HG03135 (cell line): ENCODE measurements at regions not wholly inside any gene's neighbourhood (a gene's known extent, or its start where the extent isn't known, plus 50 kb on each side); places are given as distances from the start of the nearest gene placed in this dataset.

ENCODE experiments used
- ATAC-seq: cut with Tn5 transposase; IDR thresholded peaks from one replicate; pipeline ENCODE4 v1.9.1; 2021; ENCODE audit warnings: mild to moderate bottlenecking, moderate library complexity; ENCODE audit not compliant: unreplicated experiment

DNA sequence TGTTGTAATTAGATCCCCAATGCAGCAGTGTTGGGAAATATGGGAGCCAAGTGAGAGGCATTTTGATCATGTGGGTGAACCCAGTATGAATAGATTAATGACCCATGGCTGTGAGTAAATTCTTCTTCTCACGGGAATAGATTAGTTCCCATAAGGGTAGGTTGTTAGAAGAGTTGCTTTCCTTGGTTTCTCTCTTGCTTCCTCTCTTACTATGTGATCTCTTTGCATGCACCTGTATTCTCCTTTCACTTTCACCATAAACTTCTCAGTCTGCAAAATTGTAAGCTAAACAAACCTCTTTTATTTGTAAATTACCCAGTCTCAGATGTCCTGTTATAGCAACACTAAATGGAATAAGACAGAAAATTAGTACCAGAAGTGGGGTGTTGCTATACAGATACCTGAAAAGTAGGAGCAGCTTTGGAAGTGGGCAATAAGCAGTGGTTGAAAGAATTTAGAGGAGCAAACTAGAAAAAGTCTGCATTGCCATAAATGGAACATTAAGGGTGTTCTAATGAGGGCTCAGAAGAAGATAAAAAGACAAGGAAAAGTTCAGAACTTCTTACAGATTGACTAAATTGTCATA is 1090.0 kb upstream of the ARRDC3 start:
- ATAC-seq = no peak

DNA sequence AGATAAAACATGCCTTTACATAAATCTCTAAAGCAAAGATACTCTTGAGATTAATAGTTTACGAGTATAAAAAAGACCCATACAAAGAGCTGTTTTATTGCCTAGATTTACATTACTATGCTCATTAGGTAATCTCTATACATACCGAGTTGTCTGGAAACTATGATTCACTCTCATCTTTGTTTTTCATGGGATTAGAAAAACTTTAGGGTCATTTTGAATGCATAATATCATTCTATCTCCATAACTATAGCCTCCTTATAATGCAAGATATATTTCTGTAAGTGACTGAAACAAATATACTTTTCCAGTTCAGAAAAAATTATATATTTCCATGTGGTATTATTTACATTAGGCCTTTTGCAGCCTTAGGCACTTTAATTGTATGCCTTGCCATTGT is 1088.7 kb upstream of the ARRDC3 start:
- no peak for ATAC-seq

DNA sequence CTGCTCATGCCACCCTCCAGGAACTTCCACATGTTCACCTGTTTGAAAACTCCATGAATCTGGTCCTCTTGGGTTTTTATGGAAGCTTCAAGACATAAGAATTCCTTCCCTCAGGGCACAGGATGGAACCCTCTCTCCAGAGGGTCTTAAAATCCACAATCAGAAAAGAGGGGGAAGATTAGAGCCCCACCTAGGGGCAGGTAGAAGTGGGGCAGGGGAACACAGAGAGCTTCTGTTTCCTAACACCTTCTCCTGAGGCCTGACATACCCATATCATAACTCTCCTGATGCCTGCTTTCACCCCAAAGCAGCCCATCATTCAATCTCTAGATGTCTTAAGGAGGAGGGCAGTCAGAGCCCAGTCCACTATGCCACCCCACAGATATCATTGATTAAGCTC is 1087.7 kb upstream of the ARRDC3 start:
- ATAC-seq = no peak

DNA sequence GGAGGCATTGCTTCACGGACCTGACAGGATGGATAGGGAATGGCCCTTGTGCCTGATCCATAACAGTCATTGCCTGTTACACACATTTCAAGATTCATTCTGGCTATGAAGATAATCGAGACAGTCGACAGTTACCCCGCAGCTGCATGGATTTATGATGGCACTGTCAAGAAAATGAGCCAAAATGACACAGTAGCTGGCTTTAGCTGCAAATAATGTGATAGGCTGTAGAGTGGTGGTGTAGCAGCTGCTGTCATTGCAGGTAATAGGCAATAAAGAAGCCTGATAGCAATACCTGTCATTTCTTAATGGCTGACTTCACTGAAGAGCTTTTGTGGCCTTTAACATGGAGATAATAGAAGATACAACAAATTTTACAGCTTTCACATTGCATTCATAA is 1085.2 kb upstream of the ARRDC3 start:
- ATAC-seq = no peak

DNA sequence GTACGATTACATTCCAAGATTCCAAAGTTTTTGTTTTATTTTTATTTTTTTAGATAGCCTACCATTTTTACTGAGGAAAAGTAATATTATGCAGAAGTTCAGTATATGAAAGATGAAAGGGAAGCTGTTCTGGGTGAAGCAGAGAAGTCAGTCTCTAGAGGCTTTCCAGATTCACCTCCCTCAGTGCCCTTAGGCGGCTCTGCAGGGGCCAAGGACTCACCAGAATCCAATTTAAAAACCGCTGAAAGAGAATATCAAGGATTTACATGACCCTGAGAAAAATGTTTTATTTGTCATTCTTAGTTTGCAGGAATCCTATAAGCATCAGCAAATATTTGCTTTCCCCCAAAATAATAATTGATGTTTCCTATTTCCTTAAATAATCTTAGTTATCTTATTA is 1084.6 kb upstream of the ARRDC3 start:
- ATAC-seq = no peak

DNA sequence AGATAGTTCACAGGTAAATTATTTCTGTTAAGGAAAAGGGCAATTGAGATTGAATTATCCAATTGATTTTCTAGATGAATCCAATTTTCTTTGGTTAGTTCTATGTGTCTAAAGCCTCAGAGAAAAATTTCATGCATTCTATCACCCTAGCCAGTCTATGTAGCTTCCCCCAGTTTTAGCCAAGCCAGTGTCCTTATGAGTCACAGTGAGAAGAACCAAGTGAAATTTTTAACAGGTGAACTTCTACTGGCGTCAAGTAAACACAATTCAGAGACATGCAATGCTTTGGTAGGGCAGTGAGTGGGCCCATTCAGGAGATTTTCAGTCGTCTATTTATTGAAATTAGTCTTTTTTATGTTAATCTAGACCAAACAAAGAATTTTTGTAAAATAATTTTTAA is 1077.4 kb upstream of the ARRDC3 start:
- ATAC-seq = no peak

DNA sequence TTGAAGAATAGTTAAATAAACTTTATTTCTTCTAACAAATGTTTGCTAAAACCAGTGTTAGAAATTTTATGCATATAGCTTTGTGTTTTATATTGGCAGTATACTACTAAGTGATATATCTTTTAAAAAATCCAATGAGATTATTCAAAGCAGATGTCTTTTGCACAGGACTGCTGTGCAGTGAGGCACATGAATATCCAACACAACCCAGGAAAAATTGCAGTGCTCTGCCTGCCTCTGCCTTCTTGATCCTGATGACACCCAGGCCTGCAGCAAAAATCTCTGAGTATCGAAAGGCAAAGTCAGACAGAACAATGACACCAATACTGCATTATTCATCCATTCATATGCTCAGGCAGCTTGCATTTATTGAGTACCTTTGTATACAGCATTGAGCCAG is 1076.5 kb upstream of the ARRDC3 start:
- no peak for ATAC-seq

DNA sequence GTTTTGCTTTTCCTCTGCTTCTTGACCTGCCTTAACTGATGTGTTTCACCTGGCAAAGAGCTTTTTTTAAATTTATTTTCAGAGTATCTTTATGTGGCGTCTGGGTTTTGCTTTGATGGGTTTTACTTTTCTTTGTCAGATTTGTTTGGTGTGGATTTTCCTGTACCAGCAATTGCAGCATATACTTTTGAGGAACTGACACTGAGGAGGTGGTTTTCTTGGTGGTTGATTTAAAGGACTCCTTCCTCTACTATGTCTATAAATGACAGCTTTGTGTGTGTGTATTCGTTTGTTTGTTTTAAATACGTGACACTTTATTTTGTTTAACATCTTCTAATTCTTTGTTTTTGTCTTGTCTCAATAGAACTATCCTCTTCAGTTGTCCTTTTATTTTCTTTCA is 1071.9 kb upstream of the ARRDC3 start:
- ATAC-seq = peak; percentile 99

DNA sequence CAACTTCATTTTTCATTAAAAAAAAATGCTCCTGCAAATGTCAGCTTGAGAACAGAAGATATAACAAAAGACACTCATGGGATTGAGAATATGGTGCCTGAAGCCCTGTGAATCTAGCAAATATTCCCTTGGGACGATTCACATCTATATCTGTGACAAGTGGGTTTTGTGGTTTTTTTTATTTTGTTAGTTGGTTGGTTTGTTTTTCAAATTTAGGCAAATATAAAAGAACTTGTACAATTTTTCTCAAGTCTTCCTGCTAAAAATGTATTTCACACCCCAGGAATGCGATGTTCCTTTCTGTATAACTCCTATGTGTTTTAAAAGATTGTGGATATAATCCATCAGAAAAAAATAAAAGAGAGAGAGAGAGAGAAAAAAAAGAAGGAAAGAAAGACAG is 1061.8 kb upstream of the ARRDC3 start:
- no peak for ATAC-seq

DNA sequence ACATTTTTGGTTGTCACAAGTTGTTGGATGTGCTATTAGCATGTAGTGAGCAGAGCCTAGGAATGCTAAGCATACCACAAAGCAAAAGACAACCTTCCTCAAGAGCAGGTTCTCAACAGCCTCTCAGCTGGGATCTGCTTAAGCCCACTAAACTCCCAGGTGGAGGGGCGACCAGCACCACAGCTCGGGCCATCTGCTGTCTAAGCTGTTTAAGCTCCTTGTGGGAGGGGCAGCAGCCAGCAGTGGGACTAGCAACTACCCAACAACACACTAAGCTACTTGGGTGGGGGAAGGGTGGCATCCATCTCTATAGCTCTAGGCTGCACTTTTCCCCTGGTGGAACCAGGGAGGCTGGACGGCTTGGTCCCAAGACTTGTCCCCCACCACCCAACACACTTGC is 1052.7 kb upstream of the ARRDC3 start:
- no peak for ATAC-seq

DNA sequence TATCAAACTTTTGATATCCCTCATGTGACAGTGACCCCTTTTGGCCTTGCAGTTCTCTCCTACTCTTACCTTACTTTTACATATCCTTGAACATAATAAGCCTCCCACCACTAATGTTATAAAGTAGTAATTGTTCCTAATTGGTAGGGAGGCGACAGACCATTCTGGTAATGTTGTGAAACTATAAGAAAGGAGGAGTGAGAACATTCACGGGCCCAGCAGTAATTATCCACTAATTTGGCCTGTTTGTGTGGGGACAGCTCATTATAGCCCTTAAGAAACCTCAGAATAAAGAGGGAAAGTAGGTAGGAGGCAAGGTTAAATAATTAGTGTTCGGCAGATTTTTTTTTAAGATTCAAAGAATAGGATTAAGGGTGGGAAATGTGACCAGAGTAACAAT is 1046.5 kb upstream of the ARRDC3 start:
- no peak for ATAC-seq

DNA sequence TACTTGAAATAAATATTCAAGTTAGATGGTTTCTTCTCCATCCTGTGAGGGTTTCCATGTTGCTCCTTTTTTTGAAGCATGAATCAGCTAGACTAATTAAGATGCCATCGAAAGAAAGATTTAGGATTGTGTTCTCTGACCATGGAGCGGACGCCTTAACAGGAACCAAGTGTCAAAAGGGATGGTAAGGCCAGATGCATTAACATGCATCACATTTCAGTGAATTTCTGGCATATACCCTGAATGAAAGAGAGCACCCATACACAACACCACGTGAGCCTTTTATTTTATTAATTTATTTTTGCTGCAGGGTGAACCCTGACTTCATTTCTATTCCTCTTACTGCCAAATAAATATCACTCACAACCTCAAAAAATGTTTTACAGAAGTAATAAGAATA is 1045.3 kb upstream of the ARRDC3 start:
- ATAC-seq = no peak

DNA sequence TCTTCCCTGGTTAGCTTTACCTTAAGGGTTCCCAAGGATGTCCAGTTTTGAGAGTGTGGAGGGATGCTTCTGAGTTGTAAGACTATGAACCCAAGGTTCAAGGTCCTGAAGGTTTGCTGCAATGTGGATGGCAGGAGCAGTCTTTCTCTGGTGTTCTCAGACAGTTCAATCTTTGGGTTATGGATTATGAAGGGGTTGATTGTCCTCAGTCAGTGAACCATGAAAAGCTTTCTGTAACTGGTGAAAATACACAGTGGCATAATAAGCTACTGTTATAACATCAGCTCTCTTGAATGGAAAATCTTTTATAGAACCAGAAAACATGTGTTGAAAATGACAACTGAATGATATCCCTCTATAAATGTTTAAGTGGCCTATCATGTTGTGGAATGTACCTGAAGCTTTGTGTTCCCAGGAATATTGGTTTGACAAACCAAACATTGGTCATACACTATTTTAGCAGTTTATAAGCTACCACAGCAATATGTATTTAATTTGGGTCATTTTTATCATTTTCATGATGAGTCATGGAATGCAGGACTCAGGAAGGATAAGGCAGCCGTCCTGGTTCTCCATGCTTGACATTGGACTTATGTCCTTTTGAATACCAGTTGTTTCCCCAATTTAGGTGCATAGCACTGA is 1041.8 kb upstream of the ARRDC3 start:
- no peak for ATAC-seq

DNA sequence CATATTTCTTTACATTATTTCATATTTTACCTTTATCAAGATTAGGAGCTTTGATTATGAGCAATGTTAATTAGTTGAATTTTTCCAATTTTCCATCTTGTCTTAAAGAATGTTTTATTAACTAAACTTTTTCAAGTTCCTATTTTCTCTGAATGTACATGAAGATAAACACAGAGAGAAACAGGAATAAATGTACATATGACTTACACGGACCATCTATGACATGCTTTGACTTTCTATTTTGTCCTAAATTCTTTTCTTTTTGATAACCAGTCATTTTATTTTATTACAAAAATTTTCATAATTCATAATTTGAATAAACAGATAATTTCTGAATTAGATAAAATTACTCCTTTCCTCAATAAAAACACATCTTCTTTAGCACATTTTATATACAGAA is 1038.8 kb upstream of the ARRDC3 start:
- no peak for ATAC-seq

DNA sequence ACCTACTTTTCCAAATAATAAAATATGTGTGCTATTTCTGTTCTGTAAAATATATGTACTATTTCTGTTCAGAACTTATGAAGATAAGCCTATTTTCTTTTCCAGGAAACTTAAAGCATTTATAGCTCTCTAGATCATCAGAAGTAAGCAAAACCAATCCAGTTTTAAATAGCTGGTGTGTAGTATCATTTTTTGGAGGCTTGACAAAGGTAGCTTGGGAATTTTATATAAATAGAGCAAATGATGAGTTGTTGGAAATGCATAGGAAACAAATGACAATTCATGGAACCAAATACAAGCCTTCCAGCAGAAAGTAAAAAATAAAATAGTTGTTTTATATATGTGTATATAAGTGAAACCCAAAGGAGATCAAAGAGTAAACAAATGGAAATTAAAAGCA is 1038.1 kb upstream of the ARRDC3 start:
- ATAC-seq = no peak

DNA sequence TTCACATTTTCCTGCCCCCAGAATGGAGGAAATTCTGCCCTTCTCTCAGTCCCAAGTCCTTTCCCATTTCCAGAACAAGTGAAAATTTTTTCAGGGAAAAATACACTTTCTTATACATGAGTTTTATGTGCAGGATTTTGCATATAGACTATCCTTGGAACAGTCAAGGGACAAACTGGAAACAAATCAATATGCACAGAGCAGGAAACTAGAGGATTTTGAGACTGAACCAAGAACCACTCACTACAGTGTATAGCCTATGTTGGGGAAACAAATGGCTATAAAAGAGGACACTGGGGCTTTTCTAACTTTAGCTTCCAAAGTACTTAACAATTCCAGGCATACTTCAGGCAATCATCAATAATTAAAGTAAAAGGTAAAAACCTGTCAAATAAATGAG is 1036.1 kb upstream of the ARRDC3 start:
- ATAC-seq = no peak

DNA sequence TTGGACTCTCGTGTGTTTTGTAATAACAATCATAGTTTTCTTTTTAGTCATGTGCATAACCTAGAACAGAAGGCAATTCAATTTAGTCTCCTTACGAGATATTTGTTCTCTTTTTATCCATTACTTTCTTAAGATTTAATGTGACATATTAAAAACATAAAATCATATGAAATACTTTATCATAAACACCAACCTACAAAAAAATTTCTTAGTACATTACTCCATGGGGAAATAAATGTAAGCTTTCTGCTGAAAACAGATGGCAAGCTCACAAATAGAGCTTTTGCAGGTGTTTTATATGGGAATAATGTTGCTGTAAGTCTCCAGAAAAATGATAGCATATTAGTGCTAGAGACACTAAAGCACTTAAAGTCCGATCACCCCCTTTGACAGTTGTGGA is 1035.2 kb upstream of the ARRDC3 start:
- ATAC-seq = no peak

DNA sequence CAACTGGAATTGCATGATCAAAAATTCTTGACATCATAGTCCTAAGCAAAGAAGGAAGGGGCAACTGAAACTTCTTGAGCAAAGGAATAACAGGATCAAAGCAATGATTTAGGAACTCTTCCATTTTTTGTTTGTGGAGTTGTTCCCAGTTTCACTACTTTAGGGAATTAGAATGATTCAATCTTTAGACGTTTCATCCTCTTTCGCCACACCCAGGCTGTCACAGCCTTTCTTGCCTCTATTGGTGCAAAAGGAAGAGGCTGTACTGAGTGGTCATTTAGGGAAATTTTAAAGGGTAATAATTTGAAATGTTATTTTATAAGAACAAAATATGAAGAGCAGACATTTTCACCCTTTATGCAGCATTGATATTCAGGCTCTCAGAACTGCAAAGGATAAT is 1026.0 kb upstream of the ARRDC3 start:
- ATAC-seq = no peak

DNA sequence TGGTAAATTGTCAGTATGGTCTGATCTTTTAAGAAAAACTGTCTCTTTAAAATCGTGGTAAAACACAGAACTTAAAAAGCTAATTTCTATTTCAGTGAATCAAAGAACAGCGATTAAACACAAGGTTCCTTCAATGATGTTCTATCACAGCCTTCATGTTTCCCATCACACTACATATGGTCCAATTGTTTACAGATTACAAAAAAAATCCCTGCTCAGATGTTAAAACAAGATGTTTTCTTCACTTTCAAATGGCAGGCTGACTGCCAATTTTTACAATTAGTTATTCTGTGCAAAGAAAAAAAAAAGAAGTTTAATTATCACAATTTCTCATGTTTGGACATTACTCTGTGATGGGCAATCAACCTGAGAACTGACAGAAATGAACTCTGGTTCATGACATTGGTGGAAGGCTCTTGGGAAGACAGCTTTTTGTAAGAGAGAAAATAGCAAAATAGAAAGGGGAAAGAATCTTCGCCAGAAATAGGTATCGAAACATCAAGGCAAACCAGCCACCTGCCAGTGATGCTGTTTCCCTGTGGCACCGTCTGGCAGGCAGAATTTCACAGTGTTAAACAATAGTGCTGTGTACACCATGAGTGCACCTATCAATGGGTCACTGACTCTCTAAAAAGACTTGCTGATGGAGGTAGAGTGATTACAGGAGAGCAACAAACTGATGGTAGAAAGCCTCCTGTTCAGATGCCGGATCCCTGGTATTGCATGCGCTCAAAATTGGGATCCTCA is 1020.0 kb upstream of the ARRDC3 start:
- ATAC-seq = no peak

DNA sequence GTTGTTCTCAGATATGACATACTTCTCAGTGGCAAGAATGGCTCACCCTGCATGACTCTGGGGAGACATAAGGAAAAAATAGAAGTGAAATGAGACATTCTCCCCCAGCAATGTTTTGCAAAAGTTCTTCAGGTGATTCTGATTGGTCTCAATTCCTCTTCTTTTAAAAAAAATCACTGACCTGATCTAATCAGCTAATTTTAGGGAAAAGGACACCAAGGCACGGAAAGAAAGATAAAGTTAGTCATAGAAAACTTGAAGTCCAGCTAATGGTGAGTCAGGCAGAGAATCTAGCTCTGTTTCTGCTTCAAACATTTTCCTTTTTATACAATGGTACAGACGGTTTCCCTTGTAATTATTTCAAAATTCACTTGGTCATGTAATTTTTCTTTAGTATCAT is 1018.9 kb upstream of the ARRDC3 start:
- no peak for ATAC-seq

DNA sequence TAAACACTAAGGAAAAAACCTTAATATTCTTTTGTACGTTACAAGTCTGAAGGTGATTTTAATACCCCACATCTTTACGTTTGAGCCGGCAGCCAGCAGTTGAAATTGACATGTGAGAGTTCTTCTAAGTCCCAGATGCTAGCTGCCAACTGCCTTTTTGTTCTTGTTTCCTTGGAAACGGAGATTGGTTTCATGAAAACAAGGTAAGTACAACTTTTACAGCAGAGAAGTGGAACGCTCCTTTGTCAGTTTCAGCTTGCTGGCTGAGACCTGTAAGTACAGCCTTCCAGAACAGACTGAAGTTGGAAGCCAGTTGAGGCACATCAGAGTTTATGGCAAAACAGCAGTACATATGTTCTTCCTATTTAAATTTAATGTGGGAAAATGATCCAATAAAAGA is 1018.4 kb upstream of the ARRDC3 start:
- ATAC-seq = no peak

DNA sequence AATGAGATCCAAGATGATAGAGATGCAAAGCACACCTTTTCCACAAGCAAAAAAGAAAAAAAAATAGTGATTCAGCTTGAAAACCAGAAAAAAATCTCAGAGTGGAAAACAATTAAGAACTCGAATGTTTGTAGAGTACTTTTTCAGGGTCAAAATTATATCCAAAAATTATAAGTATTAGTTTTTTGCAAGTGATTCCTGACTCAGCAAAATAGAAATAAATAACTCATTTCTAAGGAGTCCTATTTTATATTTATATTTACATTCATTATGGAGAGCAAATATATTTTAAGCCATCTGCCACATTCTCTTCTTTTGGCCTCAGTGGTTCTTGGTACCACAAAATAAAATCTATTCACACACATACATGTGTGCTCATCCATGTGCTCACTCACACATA is 1011.8 kb upstream of the ARRDC3 start:
- no peak for ATAC-seq

DNA sequence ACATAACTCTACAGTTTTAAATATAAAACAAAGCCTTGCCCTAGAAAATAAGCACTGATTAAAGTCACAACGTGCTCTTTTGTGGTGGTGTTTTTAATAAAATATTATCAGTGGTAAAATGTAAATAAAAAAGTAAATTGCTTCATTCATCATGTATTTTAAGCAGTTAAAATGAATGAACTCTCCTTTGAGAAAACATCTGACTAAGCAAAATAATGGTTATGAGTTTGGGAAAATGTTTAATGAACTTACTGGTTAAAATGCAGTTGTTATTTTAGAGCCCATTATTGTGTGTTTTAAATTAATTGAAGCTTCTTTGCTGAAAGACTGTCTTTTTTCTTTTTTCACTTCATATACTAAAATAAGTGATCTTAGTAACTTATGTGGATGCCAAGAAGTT is 1007.5 kb upstream of the ARRDC3 start:
- ATAC-seq = no peak
